Suprapubic skin (tissue), 4 donors: ENCODE measurements at regions not wholly inside any gene's neighbourhood (a gene's known extent, or its start where the extent isn't known, plus 50 kb on each side); places are given as distances from the start of the nearest gene placed in this dataset.

Source experiments
- CTCF ChIP-seq, 2 donors: fragments of 200-600 bp in 1 of 2; fragments of 450-650 bp in 1 of 2; sonication (generic) in 1 of 2; IDR thresholded peaks; one replicate each; pipeline ENCODE4 v1.5.1; 2016 to 2019; ENCODE audit warnings: antibody characterized with exemption in 2 of 2, mild to moderate bottlenecking in 1 of 2, moderate library complexity in 1 of 2
- EP300 ChIP-seq: sonication (generic); formaldehyde crosslinking; IDR thresholded peaks from one replicate; pipeline ENCODE4 v1.6.1; 2017; ENCODE audit warnings: antibody characterized with exemption
- POLR2A ChIP-seq, 2 donors: fragments of 450-650 bp; IDR thresholded peaks; one replicate each; pipeline ENCODE4 v1.6.1; 2017; ENCODE audit warnings: antibody characterized with exemption in 2 of 2, mild to moderate bottlenecking in 2 of 2, moderate library complexity in 2 of 2
- POLR2AphosphoS5 ChIP-seq, 3 donors: sonication (generic); formaldehyde crosslinking; IDR thresholded peaks; one replicate each; pipeline ENCODE4 v1.6.1; 2017; ENCODE audit warnings: antibody characterized with exemption in 3 of 3

GRCh38 chr1:30345491-30346130, 377.8 kb downstream of the MATN1 start:
- TF ChIP-seq CTCF (IDR thresholded peaks at IDR 0.05) (no peak), POLR2A (IDR thresholded peaks at IDR 0.05) (no peak), POLR2AphosphoS5 (IDR thresholded peaks at IDR 0.05) (no peak), EP300 (no peak)
